NCI-H1417 (cell line): ENCODE measurements at regions not wholly inside any gene's neighbourhood (a gene's known extent, or its start where the extent isn't known, plus 50 kb on each side); places are given as distances from the start of the nearest gene placed in this dataset.

Experiments
- DNase-seq, 3 experiments: peaks; one replicate each; lab custom pipeline; 2025; lab: John Stamatoyannopoulos, UW

DNA sequence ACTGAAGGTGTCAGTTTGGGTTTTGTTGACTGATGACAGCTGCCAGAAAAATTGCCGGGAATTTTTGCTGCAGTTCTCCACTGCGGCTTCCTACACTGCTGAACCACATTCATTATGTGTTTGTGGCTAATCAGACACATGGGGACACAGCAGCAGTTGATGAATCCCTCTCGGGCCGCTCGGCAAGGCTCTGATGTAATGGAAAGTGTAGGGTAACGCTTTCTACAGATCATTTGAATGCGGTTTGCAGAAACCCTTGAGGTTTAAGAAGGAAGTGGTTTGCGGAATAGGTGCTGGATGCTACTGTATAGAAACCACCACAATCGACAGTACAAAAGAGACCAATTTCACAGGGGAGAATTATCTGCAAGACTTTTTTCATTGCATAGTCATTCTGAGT is 138.7 kb upstream of the SASH1 start:
- peak in 1 of 3 experiments; percentile 64 for DNase-seq

- no peak for DNase-seq
Observed at GRCh38 chr6:148208298-148208697, 134.3 kb upstream of the SASH1 start.

GRCh38 chr6:148211777-148212324 is 130.8 kb upstream of the SASH1 start:
- no peak for DNase-seq

DNA sequence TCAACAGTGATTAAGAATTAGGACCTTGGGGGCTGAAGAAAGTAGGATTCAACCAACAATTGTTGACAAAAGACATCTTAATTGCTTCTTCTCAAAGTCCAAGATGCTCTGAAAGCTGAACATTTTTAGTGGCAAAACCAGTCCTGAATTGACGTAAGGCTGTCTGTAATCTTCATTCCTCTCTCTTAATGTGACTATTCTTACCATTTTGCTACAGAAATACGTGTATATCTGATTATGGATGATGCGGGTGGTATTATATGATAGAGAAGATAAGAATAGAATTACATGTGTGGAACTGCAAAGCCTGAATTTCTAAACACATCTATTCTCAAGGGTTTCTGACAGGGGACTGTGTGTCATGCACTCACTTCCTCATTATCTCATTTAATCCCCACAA is 130.3 kb upstream of the SASH1 start:
- no peak for DNase-seq

GRCh38 chr6:148213366-148213765 is 129.3 kb upstream of the SASH1 start:
- no peak for DNase-seq

GRCh38 chr6:148214667-148215066 is 128.0 kb upstream of the SASH1 start:
- DNase-seq: no peak

- no peak for DNase-seq
Observed at GRCh38 chr6:148217051-148217450, 125.6 kb upstream of the SASH1 start.

DNA sequence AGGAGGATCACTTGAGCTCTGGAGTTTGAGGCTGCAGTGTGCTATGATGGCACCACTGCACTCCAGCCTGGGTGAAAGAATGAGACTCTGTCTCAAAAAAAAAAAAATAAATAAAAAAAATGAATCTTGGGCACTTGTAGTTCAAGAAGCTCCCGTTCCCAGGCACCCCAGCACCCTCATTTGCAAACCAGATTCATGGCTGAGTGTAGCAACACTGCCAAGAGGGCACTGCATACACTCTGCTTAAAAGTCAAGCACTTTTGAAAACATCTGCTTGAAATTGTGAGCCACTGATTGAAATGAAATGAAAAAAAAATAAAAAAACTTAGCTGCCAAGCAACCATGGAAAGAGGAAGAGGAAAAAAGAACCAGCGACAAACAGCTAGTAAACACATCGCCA is 124.7 kb upstream of the SASH1 start:
- DNase-seq: peak in 1 of 3 experiments; percentile 55

DNA sequence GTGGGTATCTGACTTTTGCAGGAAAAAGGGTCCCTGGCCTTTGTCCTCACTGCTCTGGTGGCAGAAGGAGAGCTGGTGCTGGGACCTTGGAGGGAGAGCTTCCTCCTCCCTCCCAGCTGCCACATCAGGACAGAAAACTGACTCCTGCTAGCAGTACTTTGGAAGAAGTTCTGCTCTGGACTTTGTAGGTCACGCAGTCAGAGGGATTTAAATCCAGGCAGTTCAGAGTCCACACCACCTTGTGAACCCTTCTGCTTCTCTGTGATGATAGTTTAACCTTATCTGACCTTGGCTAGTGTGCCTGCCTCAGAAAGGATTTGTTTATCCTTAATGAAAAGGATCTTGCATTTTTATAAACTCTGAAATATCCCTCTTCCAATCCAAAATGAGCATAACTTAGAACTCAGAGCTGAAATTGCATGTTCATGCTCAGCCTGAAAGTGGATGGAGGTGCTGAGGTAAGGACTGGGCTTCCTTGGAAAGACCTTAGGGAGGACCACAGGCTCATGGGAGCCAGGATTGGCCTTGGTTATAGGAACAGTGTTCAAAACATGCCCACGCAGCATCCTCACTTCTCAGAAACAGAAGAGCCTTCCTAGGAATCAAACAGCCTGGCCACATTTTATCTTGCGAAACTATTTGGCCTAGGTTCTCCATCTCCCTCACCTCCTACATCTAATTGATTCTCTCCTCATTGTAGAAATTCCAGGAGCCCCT is 123.9 kb upstream of the SASH1 start:
- DNase-seq: no peak

- DNase-seq: no peak
Observed at GRCh38 chr6:148221196-148221979, 121.2 kb upstream of the SASH1 start.

DNA sequence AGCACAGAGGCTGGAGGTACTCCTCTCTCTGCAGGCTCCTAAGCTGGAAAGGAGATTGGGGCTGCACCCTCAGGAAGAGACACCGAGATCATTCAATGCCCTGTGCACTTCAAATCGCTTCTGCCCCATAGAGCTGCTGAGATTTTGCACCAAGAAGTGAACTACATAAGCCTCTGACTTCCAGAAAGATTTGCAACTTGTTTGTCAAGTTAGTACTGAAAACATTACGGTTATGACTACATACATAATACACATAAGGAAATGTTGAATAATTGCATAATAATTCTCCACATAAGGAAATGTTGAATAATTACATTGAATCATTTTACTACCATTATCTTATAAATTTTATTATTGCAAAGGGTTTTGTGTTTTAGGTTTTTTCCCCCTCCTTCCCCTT is 120.3 kb upstream of the SASH1 start:
- DNase-seq: no peak

DNA sequence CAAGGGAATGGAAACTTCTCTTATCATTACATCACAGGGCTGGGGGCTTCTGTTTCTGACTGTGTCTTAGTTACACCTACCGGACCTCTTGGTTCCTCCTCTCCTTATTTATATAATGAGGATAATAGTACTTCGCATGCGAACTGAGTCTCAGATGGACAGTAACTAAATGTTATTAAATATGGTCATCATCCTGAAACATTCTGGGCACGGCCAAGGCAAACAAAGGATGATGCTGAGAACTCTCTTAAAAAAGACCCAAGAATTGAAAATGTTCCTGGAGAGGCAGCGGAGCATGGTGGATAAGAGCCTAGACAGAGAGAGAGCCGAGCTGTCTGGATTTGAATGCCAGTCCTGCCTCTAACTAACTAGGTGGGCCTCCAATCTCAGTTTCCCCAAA is 119.8 kb upstream of the SASH1 start:
- no peak for DNase-seq

GRCh38 chr6:148223424-148223842 is 119.2 kb upstream of the SASH1 start:
- no peak for DNase-seq

DNA sequence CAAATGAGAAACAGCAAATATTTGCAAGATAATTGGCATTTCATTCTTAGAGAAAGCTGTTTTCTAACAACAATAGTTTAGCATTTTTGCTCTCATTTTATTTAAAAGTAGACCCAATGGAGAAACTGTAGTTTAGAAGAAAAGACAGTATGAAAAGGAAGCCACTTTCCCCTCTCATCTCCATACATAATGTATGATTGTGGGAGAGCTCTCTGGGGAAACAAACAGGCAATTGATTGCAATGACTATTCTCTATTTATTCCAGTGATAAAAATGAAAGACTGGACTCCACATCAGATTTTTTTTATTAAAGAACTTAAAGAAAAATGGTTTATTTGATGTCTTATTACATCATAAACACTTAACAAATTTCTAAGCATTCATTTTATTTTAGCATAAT is 116.8 kb upstream of the SASH1 start:
- DNase-seq: no peak

DNA sequence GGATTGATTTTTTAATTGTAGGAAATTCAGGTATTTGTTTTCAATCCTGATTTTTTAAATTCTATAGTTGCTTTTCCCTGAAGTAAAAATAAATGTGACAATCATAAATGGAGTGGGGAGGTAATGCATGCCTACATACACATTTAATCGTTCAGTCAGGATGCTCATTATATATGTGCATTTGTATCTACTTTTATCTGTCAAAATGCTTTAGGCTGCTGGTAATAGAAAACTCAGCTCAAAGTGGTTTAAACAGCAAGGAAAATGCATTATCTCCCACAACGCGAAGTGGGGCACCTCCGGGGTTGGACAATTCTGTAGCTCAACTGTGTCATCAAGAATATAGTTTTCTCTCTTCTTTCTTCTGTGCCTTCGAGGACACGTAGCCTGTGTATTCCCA is 116.4 kb upstream of the SASH1 start:
- DNase-seq: no peak

DNA sequence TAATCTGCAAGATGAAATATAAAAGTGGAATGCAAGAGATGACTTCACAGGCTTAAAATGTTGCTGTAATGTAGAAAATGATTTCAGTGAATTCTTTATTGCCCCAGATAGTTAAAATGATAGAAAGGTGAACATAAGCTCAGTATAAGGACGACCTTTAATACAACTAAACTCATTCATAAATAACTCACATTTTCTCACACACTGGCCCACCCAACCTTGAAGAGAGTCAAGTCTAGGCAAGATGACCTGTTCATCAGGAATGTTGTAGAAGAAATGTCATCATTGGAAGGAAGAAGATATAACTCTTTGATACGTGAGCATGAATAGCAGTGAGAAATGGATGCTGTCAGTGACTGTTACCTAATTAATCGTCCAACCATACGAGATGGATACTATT is 111.1 kb upstream of the SASH1 start:
- no peak for DNase-seq

DNA sequence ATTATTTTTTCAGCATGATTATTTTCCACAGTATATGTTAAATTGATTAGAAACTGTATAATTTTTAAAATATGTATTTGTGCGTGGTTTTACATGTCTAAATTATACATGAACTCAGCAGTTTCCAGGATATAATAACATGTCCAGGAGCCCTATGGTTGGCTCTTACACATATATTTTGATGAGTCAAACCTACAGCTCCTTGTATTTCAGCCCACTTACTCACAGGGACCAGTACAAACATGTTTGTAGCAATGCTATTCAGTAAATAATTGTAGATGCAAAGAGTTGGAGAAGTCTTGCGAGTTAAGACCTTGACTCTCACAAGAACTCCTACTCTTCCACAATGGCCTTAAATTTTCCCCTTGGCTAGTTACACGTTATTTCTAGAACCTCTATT is 107.2 kb upstream of the SASH1 start:
- DNase-seq: no peak

- DNase-seq: no peak
Observed at GRCh38 chr6:148238713-148239112, 103.9 kb upstream of the SASH1 start.

DNA sequence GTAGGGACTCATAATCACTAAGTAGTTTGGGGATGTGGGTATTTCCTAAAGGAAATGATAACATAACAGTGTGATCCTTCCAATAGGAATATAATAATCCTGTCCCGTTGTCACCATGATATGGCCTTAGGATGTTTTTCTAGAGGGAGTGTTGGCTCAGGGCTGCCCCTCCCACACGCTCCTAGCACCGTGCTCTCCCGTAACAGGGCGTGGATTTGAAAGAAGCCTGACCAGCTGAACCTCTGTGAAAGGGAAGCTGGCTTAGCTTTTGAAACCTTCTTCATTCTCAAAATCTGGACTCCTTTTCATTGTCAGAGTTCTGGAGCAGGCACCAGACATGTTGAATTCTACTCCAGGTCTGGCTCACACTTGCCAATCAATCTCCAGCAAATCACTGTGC is 103.4 kb upstream of the SASH1 start:
- DNase-seq: no peak

GRCh38 chr6:148239801-148240460 is 102.7 kb upstream of the SASH1 start:
- no peak for DNase-seq

GRCh38 chr6:148240461-148240840 is 102.2 kb upstream of the SASH1 start:
- DNase-seq: no peak

DNA sequence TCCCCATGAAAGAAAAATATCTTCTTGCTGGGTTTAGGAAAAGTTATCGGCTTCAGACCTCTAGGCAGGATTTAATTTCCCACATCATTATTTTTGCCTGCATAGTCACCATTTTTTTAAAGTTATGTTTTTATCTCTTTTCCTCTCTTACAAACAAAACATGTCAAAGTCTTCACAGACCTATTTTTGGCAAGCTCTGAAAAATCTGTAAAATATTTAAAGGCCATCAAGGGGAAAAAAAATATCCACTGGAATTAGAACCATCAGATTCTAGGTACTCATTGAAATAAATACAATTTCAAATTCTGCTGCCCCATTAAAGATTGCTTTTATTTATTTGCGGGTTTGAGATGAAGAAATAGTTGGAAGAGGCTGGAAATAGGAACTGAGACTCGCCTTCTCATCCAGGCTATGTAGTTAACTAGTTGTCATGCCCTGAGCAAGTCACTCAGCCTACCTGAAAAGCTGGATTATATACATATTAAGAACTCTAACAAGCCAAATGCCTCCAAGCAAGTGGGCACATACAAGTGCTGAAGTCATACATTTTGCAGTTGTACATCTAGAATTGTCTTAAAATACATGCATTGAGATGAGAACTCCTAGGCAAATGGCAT is 101.7 kb upstream of the SASH1 start:
- no peak for DNase-seq
